ENCODE measurements at regions not wholly inside any gene's neighbourhood (a gene's known extent, or its start where the extent isn't known, plus 50 kb on each side); places are given as distances from the start of the nearest gene placed in this dataset.

GRCh38 chr6:14305131-14305530, 187.6 kb downstream of the CD83 start:
- TF ChIP-seq, protein P1, sequence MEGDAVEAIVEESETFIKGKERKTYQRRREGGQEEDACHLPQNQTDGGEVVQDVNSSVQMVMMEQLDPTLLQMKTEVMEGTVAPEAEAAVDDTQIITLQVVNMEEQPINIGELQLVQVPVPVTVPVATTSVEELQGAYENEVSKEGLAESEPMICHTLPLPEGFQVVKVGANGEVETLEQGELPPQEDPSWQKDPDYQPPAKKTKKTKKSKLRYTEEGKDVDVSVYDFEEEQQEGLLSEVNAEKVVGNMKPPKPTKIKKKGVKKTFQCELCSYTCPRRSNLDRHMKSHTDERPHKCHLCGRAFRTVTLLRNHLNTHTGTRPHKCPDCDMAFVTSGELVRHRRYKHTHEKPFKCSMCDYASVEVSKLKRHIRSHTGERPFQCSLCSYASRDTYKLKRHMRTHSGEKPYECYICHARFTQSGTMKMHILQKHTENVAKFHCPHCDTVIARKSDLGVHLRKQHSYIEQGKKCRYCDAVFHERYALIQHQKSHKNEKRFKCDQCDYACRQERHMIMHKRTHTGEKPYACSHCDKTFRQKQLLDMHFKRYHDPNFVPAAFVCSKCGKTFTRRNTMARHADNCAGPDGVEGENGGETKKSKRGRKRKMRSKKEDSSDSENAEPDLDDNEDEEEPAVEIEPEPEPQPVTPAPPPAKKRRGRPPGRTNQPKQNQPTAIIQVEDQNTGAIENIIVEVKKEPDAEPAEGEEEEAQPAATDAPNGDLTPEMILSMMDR (IDR thresholded peaks at IDR 0.05) = no peak
- no peak for TF ChIP-seq POLR2A (IDR thresholded peaks at IDR 0.05)
